Mesodermal cell (in vitro differentiated cells): ENCODE measurements at regions not wholly inside any gene's neighbourhood (a gene's known extent, or its start where the extent isn't known, plus 50 kb on each side); places are given as distances from the start of the nearest gene placed in this dataset.

Experiments
- H3K27ac ChIP-seq: 2 replicates; pipeline ENCODE4 v1.7.0; 2013; ENCODE audit warnings: mild to moderate bottlenecking, low read depth, low read length, moderate library complexity; ENCODE audit not compliant: severe bottlenecking
- H3K36me3 ChIP-seq: 2 replicates; pipeline ENCODE4 v1.7.1; 2013; ENCODE audit warnings: mild to moderate bottlenecking, low read length, moderate library complexity; ENCODE audit not compliant: control insufficient read depth, insufficient read depth
- H3K4me1 ChIP-seq: one replicate; pipeline ENCODE4 v1.7.1; 2013; ENCODE audit warnings: mild to moderate bottlenecking, low read length; ENCODE audit not compliant: insufficient read depth, control insufficient read depth, poor library complexity, severe bottlenecking
- H3K4me3 ChIP-seq: 2 replicates; pipeline ENCODE4 v1.7.0; 2013; ENCODE audit warnings: low read length, control low read depth, mild to moderate bottlenecking; ENCODE audit not compliant: insufficient read depth, poor library complexity, severe bottlenecking; ENCODE audit errors: extremely low read depth
- H3K9me3 ChIP-seq: 2 replicates; pipeline ENCODE4 v1.7.1; 2013; ENCODE audit warnings: mild to moderate bottlenecking, low read length, moderate library complexity; ENCODE audit not compliant: control insufficient read depth
- WGBS, 2 experiments: methylation state at CpG; one replicate each; pipeline ENCODE4 v1.1.5; 2013; ENCODE audit warnings: missing lambda C conversion rate in 2 of 2; ENCODE audit not compliant: insufficient coverage in 2 of 2; 5-methylcytosine and 5-hydroxymethylcytosine counted together

GRCh38 chr14:98721061-98721460 lies 550.9 kb downstream of the BCL11B start:
- Histone ChIP-seq H3K27ac (no peak overlapping the region), H3K9me3 (no peaks in the 10 kb centered on the region), H3K4me1 (no peaks in the 10 kb centered on the region), H3K36me3 (no peaks in the 10 kb centered on the region), H3K4me3 (no peak overlapping the region)
- WGBS, 2 experiments, result no CpG with 5 or more reads among the region's 1 CpG

GRCh38 chr14:98724734-98725133 lies 547.3 kb downstream of the BCL11B start:
- no peaks in the 10 kb centered on the region for H3K4me1 ChIP-seq
- WGBS, 2 experiments, result 75 to 76% methylated on average over 6 of the region's 9 CpGs
- H3K27ac ChIP-seq, result no peak overlapping the region
- no peak overlapping the region for H3K4me3 ChIP-seq
- no peaks in the 10 kb centered on the region for H3K36me3 ChIP-seq
- H3K9me3 ChIP-seq, result no peaks in the 10 kb centered on the region

- Histone ChIP-seq H3K36me3 (no peaks in the 10 kb centered on the region), H3K4me3 (no peak overlapping the region), H3K9me3 (no peaks in the 10 kb centered on the region), H3K27ac (no peak overlapping the region), H3K4me1 (no peaks in the 10 kb centered on the region)
- 85 to 86% methylated on average over 2 of the region's 7 CpGs for WGBS, 2 experiments
Observed at GRCh38 chr14:98725191-98725590, 546.8 kb downstream of the BCL11B start.

GRCh38 chr14:98725676-98726075 lies 546.3 kb downstream of the BCL11B start:
- 82 to 90% methylated on average over 8 to 9 of the region's 9 CpGs for WGBS, 2 experiments
- H3K36me3 ChIP-seq, result no peaks in the 10 kb centered on the region
- H3K27ac ChIP-seq, result no peak overlapping the region
- no peak overlapping the region for H3K4me3 ChIP-seq
- H3K4me1 ChIP-seq, result no peaks in the 10 kb centered on the region
- H3K9me3 ChIP-seq, result no peaks in the 10 kb centered on the region

GRCh38 chr14:98726585-98727405 lies 545.2 kb downstream of the BCL11B start:
- no peaks in the 10 kb centered on the region for H3K9me3 ChIP-seq
- 83 to 93% methylated on average over 10 of the region's 11 CpGs for WGBS, 2 experiments
- no peak overlapping the region for H3K4me3 ChIP-seq
- H3K27ac ChIP-seq, result no peak overlapping the region
- no peaks in the 10 kb centered on the region for H3K4me1 ChIP-seq
- H3K36me3 ChIP-seq, result no peaks in the 10 kb centered on the region

GRCh38 chr14:98728024-98728423 lies 544.0 kb downstream of the BCL11B start:
- 91 to 100% methylated on average over 1 to 3 of the region's 4 CpGs for WGBS, 2 experiments

GRCh38 chr14:98728836-98729235 lies 543.2 kb downstream of the BCL11B start:
- no peak overlapping the region for H3K27ac ChIP-seq
- H3K36me3 ChIP-seq, result no peaks in the 10 kb centered on the region
- H3K4me3 ChIP-seq, result no peak overlapping the region
- 100% methylated on average over 1 of the region's 2 CpGs; no CpG with 5 or more reads in 1 of the 2 experiments for WGBS, 2 experiments
- no peaks in the 10 kb centered on the region for H3K9me3 ChIP-seq
- H3K4me1 ChIP-seq, result no peaks in the 10 kb centered on the region

More at GRCh38 chr14:98728024-98728423, 544.0 kb downstream of the BCL11B start:
- Histone ChIP-seq H3K4me1 (no peaks in the 10 kb centered on the region), H3K9me3 (no peaks in the 10 kb centered on the region), H3K36me3 (no peaks in the 10 kb centered on the region), H3K4me3 (no peak overlapping the region), H3K27ac (no peak overlapping the region)

GRCh38 chr14:98731286-98731685 lies 540.7 kb downstream of the BCL11B start:
- no peak overlapping the region for H3K27ac ChIP-seq
- 75 to 88% methylated on average over 6 of the region's 6 CpGs for WGBS, 2 experiments
- no peaks in the 10 kb centered on the region for H3K9me3 ChIP-seq
- no peak overlapping the region for H3K4me3 ChIP-seq
- H3K36me3 ChIP-seq, result no peaks in the 10 kb centered on the region
- H3K4me1 ChIP-seq, result no peaks in the 10 kb centered on the region

GRCh38 chr14:98731701-98732100 lies 540.3 kb downstream of the BCL11B start:
- Histone ChIP-seq H3K4me3 (no peak overlapping the region), H3K27ac (no peak overlapping the region), H3K9me3 (no peaks in the 10 kb centered on the region), H3K4me1 (no peaks in the 10 kb centered on the region), H3K36me3 (no peaks in the 10 kb centered on the region)
- WGBS, 2 experiments, result 83 to 93% methylated on average over 1 to 3 of the region's 3 CpGs

GRCh38 chr14:98733536-98733935 lies 538.5 kb downstream of the BCL11B start:
- no peak overlapping the region for H3K27ac ChIP-seq
- no peaks in the 10 kb centered on the region for H3K9me3 ChIP-seq
- 79 to 83% methylated on average over 1 of the region's 3 CpGs for WGBS, 2 experiments
- H3K4me1 ChIP-seq, result no peaks in the 10 kb centered on the region
- no peak overlapping the region for H3K4me3 ChIP-seq
- no peaks in the 10 kb centered on the region for H3K36me3 ChIP-seq

GRCh38 chr14:98736701-98737338 lies 535.2 kb downstream of the BCL11B start:
- Histone ChIP-seq H3K4me1 (no peaks in the 10 kb centered on the region), H3K9me3 (no peaks in the 10 kb centered on the region), H3K36me3 (no peaks in the 10 kb centered on the region), H3K4me3 (no peak overlapping the region), H3K27ac (no peak overlapping the region)
- WGBS, 2 experiments, result 76 to 94% methylated on average over 7 to 8 of the region's 11 CpGs
